ENCODE measurements at regions not wholly inside any gene's neighbourhood (a gene's known extent, or its start where the extent isn't known, plus 50 kb on each side); places are given as distances from the start of the nearest gene placed in this dataset.

GRCh38 chr14:86179980-86180379 lies 650.0 kb downstream of the FLRT2 start:
- Histone ChIP-seq H2BK15ac (ENCODE audit: low read depth, low read length) (no peak overlapping the region), H2BK20ac (ENCODE audit: low read depth, low read length) (no peak overlapping the region), H2AK5ac (ENCODE audit: low read depth, low read length) (no peak overlapping the region), H2AK9ac (replicated peaks; ENCODE audit: low read depth, low read length, poor library complexity) (no peak overlapping the region), H2BK120ac (ENCODE audit: low read depth, low read length) (no peak overlapping the region), H3K36me3 (ENCODE audit: control insufficient read depth, insufficient read depth, low read length) (no peaks in the 10 kb centered on the region), H4K5ac (ENCODE audit: low read depth, low read length) (no peak overlapping the region), H4K20me1 (ENCODE audit: insufficient read depth, low read length) (no peaks in the 10 kb centered on the region), H3K56ac (ENCODE audit: extremely low read depth, insufficient read depth, low read length) (no peak overlapping the region), H3K18ac (ENCODE audit: low read depth, low read length) (no peak overlapping the region), H3K14ac (replicated peaks; ENCODE audit: low read depth, low read length) (no peak overlapping the region), H3K4ac (ENCODE audit: low read depth, low read length) (no peak overlapping the region), H3K27ac (ENCODE audit: insufficient read depth, low read length) (no peak overlapping the region), H3K4me3 (ENCODE audit: insufficient read depth, low read depth, low read length) (no peak overlapping the region), H3K9me3 (ENCODE audit: control insufficient read depth, insufficient read depth, low read length) (no peaks in the 10 kb centered on the region), H4K8ac (ENCODE audit: low read depth in 2 of 2, low read length in 2 of 2) (no peak overlapping the region), H3K9ac (ENCODE audit: low read depth, low read length) (no peak overlapping the region), H3K27me3 (ENCODE audit: control insufficient read depth, insufficient read depth, low read length) (no peaks in the 10 kb centered on the region), H2BK5ac (ENCODE audit: low read depth, low read length, poor library complexity, severe bottlenecking) (no peak overlapping the region), H3K9me1 (ENCODE audit: insufficient read depth, low read length) (no peaks in the 10 kb centered on the region), H4K91ac (ENCODE audit: insufficient read depth, low read depth, low read length) (no peak overlapping the region), H3K4me2 (ENCODE audit: low read depth, low read length) (no peak overlapping the region), H3K23ac (ENCODE audit: low read depth, low read length) (no peak overlapping the region), H3K4me1 (ENCODE audit: control insufficient read depth, insufficient read depth, low read length) (no peaks in the 10 kb centered on the region), H2AFZ (replicated peaks; ENCODE audit: low read length, poor library complexity) (no peak overlapping the region), H3K79me1 (ENCODE audit: low read depth in 1 of 2, low read length in 2 of 2) (no peaks in the 10 kb centered on the region)
- intact Hi-C loops (cut with micrococcal nuclease) = no loop called here
- no TSS peak for BruUV-seq (replicated peaks)
- 67% methylated on average over 3 of the region's 6 CpGs; no CpG with 5 or more reads in 1 of the 2 experiments for WGBS, 2 experiments (ENCODE audit: extremely low coverage in 2 of 2, insufficient read length in 1 of 2)
- CTCF ChIA-PET = no interaction called here
- TF ChIP-seq CHD1 (IDR thresholded peaks at IDR 0.05; ENCODE audit: low read depth, low read length) (no peak), NFE2L2 (IDR thresholded peaks at IDR 0.05; ENCODE audit: low read depth, low read length) (no peak), SMC3 (IDR thresholded peaks at IDR 0.05; ENCODE audit: low read depth, low read length) (no peak), USF2 (IDR thresholded peaks at IDR 0.05; ENCODE audit: low read depth, low read length) (no peak), MAFK (IDR thresholded peaks at IDR 0.05; ENCODE audit: low read depth, low read length) (no peak), POLR2A (IDR thresholded peaks at IDR 0.05; ENCODE audit: low read depth, low read length) (no peak), MAZ (IDR thresholded peaks at IDR 0.05; ENCODE audit: borderline replicate concordance, low read depth, low read length) (no peak), CTCF (conservative IDR thresholded peaks at IDR 0.05; ENCODE audit: low read depth, low read length) (no peak), CEBPB (IDR thresholded peaks at IDR 0.05; ENCODE audit: low read depth, low read length) (no peak), RAD21 (IDR thresholded peaks at IDR 0.05; ENCODE audit: low read length) (no peak), FOS (IDR thresholded peaks at IDR 0.05; ENCODE audit: low read depth, low read length) (no peak), ELK1 (IDR thresholded peaks at IDR 0.05; ENCODE audit: borderline replicate concordance, low read depth, low read length) (no peak), RFX5 (IDR thresholded peaks at IDR 0.05; ENCODE audit: low read depth, low read length) (no peak), RCOR1 (IDR thresholded peaks at IDR 0.05; ENCODE audit: insufficient replicate concordance, low read length) (no peak), BHLHE40 (IDR thresholded peaks at IDR 0.05; ENCODE audit: low read depth, low read length) (no peak), MXI1 (IDR thresholded peaks at IDR 0.05; ENCODE audit: borderline replicate concordance, low read depth, low read length) (no peak)
- dilution Hi-C loops (cut with HindIII; ENCODE audit: low sequenced_read_pairs, unreplicated experiment) = no loop called here
- in situ Hi-C loops (cut with MboI; ENCODE audit: low sequenced_read_pairs) = no loop called here
- POLR2A ChIA-PET (ENCODE audit: unreplicated experiment) = no interaction called here
- ATAC-seq (ENCODE audit: low read depth) (no peak), DNase-seq (no peak)

All from IMR-90 (cell line).